Lung (tissue), 11 donors: ENCODE measurements at regions not wholly inside any gene's neighbourhood (a gene's known extent, or its start where the extent isn't known, plus 50 kb on each side); places are given as distances from the start of the nearest gene placed in this dataset.

Source experiments
- ATAC-seq: fragments of 200-7000 bp; cut with Tn5 transposase; one replicate; pipeline ENCODE4 v1.9.1; 2020; ENCODE audit warnings: moderate number of reproducible peaks; ENCODE audit not compliant: insufficient read depth, low FRiP score
- DNase-seq, 3 donors: peaks; one replicate each; pipeline ENCODE4 v3.0.0-alpha.2; 2013 to 2017
- H3K27ac ChIP-seq, 2 donors: one replicate each; pipeline ENCODE4 v1.5.1; 2013; ENCODE audit warnings: mild to moderate bottlenecking in 2 of 2, moderate library complexity in 2 of 2, control low read depth in 1 of 2, inconsistent platforms in 1 of 2, low read depth in 1 of 2, low read length in 1 of 2
- H3K27me3 ChIP-seq, 3 donors: one replicate each; pipeline ENCODE4 v1.5.1; 2013; ENCODE audit warnings: low read length in 2 of 3; ENCODE audit not compliant: control insufficient read depth in 3 of 3, insufficient read depth in 3 of 3
- H3K36me3 ChIP-seq, 4 donors: one replicate each; pipeline ENCODE4 v1.5.1; 2013; ENCODE audit warnings: low read length in 4 of 4, mild to moderate bottlenecking in 1 of 4, moderate library complexity in 1 of 4; ENCODE audit not compliant: control insufficient read depth in 4 of 4, insufficient read depth in 4 of 4
- H3K4me1 ChIP-seq, 5 donors: one replicate each; pipeline ENCODE4 v1.5.1; 2013; ENCODE audit warnings: low read length in 5 of 5, mild to moderate bottlenecking in 2 of 5, moderate library complexity in 1 of 5; ENCODE audit not compliant: control insufficient read depth in 5 of 5, insufficient read depth in 5 of 5
- H3K4me3 ChIP-seq: one replicate; pipeline ENCODE4 v1.5.1; 2013; ENCODE audit warnings: mild to moderate bottlenecking, control low read depth, moderate library complexity
- H3K9ac ChIP-seq, 2 donors: one replicate each; pipeline ENCODE4 v1.5.1; 2013; ENCODE audit warnings: low read length in 2 of 2, control low read depth in 1 of 2; ENCODE audit not compliant: insufficient read depth in 1 of 2
- H3K9me3 ChIP-seq, 4 donors: one replicate each; pipeline ENCODE4 v1.5.1; 2013; ENCODE audit warnings: low read length in 3 of 4, mild to moderate bottlenecking in 1 of 4, moderate library complexity in 1 of 4; ENCODE audit not compliant: control insufficient read depth in 4 of 4, insufficient read depth in 3 of 4
- CTCF ChIP-seq: IDR thresholded peaks from 2 replicates; pipeline ENCODE4 v1.5.1; 2012; ENCODE audit warnings: mild to moderate bottlenecking; ENCODE audit errors: control extremely low read depth, extremely low read depth
- WGBS, 2 donors: extraction: QIAGEN DNeasy Blood & Tissue Kit; methylation state at CpG; one replicate each; pipeline ENCODE4 v1.1.7; 2013; 5-methylcytosine and 5-hydroxymethylcytosine counted together
- donor health status: control.
- donor health status: control.
- donor health status: Bipolar disorder and iron deficiency.
- donor health status: healthy.
- donor health status: DM: yes; HTN: yes; CAD: no.

GRCh38 chr18:78698914-78699313 is 280.7 kb upstream of the SALL3 start:
- ATAC-seq (no peak), DNase-seq (no peak)
- Histone ChIP-seq H3K27ac (no peak overlapping the region), H3K9ac (no peak overlapping the region), H3K9me3 (peaks cover 0 to 7% (median 0%) of the 10 kb centered on the region in 4 donors), H3K4me1 (no peaks in the 10 kb centered on the region), H3K4me3 (no peak overlapping the region), H3K27me3 (peaks cover 0 to 13% (median 9%) of the 10 kb centered on the region in 3 donors), H3K36me3 (no peaks in the 10 kb centered on the region)
- 84 to 90% methylated on average over 5 of the region's 5 CpGs for WGBS, 2 donors
- no peak for TF ChIP-seq CTCF

- Histone ChIP-seq H3K4me3 (no peak overlapping the region), H3K9me3 (peaks cover 0 to 10% (median 0%) of the 10 kb centered on the region in 4 donors), H3K27ac (no peak overlapping the region), H3K4me1 (no peaks in the 10 kb centered on the region), H3K27me3 (peaks cover 0 to 13% (median 9%) of the 10 kb centered on the region in 3 donors), H3K9ac (no peak overlapping the region), H3K36me3 (no peaks in the 10 kb centered on the region)
- 85 to 90% methylated on average over 12 of the region's 12 CpGs for whole genome bisulfite sequencing, 2 donors
- no peak for TF ChIP-seq CTCF
- DNase-seq (no peak), ATAC-seq (no peak)
Measured at GRCh38 chr18:78699499-78699898, 280.1 kb upstream of the SALL3 start.

- no peak overlapping the region for H3K9ac ChIP-seq
- 53 to 65% methylated on average over 13 of the region's 13 CpGs for WGBS, 2 donors
- no peak overlapping the region for H3K4me3 ChIP-seq
- no peak for ATAC-seq
- peaks cover 0 to 15% (median 0%) of the 10 kb centered on the region in 4 donors for H3K9me3 ChIP-seq
- no peak for DNase-seq
- TF ChIP-seq CTCF, result no peak
- peaks cover 0 to 11% (median 9%) of the 10 kb centered on the region in 3 donors for H3K27me3 ChIP-seq
- H3K27ac ChIP-seq, result no peak overlapping the region
- H3K36me3 ChIP-seq, result no peaks in the 10 kb centered on the region
- H3K4me1 ChIP-seq, result no peaks in the 10 kb centered on the region
Measured at GRCh38 chr18:78701771-78702396, 277.7 kb upstream of the SALL3 start.

GRCh38 chr18:78703291-78703690 is 276.3 kb upstream of the SALL3 start:
- H3K27ac ChIP-seq, result no peak overlapping the region
- WGBS, 2 donors, result 89 to 92% methylated on average over 26 of the region's 26 CpGs
- DNase-seq, result no peak
- no peak overlapping the region for H3K9ac ChIP-seq
- H3K9me3 ChIP-seq, result peaks cover 0 to 14% (median under 1%) of the 10 kb centered on the region in 4 donors
- H3K27me3 ChIP-seq, result peaks cover 0 to 11% (median 9%) of the 10 kb centered on the region in 3 donors
- H3K36me3 ChIP-seq, result no peaks in the 10 kb centered on the region
- ATAC-seq, result no peak
- H3K4me1 ChIP-seq, result no peaks in the 10 kb centered on the region
- no peak for TF ChIP-seq CTCF
- H3K4me3 ChIP-seq, result no peak overlapping the region
